ENCODE measurements at regions not wholly inside any gene's neighbourhood (a gene's known extent, or its start where the extent isn't known, plus 50 kb on each side); places are given as distances from the start of the nearest gene placed in this dataset.

DNA sequence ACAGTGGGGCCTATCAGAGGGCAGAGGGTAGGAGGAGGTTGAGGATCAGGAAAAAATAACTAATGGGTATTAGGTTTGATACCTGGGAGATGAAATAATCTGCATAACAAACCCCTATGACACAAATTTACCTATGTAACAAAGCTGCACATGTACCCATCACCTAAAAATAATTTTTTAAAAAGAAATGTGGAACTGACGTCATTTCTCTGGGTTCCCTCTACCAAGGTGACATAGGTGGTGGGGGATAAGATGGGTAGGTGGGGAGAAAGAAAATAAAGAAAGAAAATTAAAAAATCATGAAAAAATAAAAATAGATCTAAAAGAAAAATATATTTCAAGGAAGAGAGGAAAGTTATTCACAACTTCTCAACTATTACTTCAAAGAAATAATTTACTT lies 153.1 kb upstream of the SORCS1 start:
- TF ChIP-seq EZH2phosphoT487 (IDR thresholded peaks at IDR 0.05; ENCODE audit: borderline replicate concordance) (no peak), CTCF (conservative IDR thresholded peaks at IDR 0.05; ENCODE audit: low read length) (no peak)
- Histone ChIP-seq H3K4me3 (ENCODE audit: low read length, poor library complexity, severe bottlenecking) (no peak overlapping the region), H3F3A (ENCODE audit: low read depth) (no peaks in the 10 kb centered on the region), H2AFZ (ENCODE audit: low read length) (no peak overlapping the region), H3K79me2 (ENCODE audit: insufficient read depth, low read length) (no peaks in the 10 kb centered on the region), H3K9me2 (replicated peaks; ENCODE audit: low read depth, low read length) (no peaks in the 10 kb centered on the region), H3K4me2 (ENCODE audit: low read depth, low read length, poor library complexity, severe bottlenecking) (no peak overlapping the region), H3K9ac (ENCODE audit: low read depth, low read length, poor library complexity, severe bottlenecking) (no peak overlapping the region), H3K27me3 (ENCODE audit: insufficient read depth, low read length, poor library complexity, severe bottlenecking) (no peaks in the 10 kb centered on the region), H4K20me1 (ENCODE audit: insufficient read depth, low read length, poor library complexity, severe bottlenecking) (no peaks in the 10 kb centered on the region), H3K9me3 (ENCODE audit: insufficient read depth, low read depth, low read length) (no peaks in the 10 kb centered on the region), H3K4me1 (ENCODE audit: insufficient read depth, low read length, poor library complexity, severe bottlenecking) (no peaks in the 10 kb centered on the region), H3K36me3 (ENCODE audit: insufficient read depth, low read length) (no peaks in the 10 kb centered on the region)

- no peaks in the 10 kb centered on the region for H3K4me1 ChIP-seq (ENCODE audit: insufficient read depth, low read length, poor library complexity, severe bottlenecking)
- no peaks in the 10 kb centered on the region for H3K9me2 ChIP-seq (replicated peaks; ENCODE audit: low read depth, low read length)
- H3K9me3 ChIP-seq (ENCODE audit: insufficient read depth, low read depth, low read length): no peaks in the 10 kb centered on the region
- no peak overlapping the region for H3K9ac ChIP-seq (ENCODE audit: low read depth, low read length, poor library complexity, severe bottlenecking)
- H3K4me2 ChIP-seq (ENCODE audit: low read depth, low read length, poor library complexity, severe bottlenecking): no peak overlapping the region
- H3F3A ChIP-seq (ENCODE audit: low read depth): no peaks in the 10 kb centered on the region
- no peak overlapping the region for H3K4me3 ChIP-seq (ENCODE audit: low read length, poor library complexity, severe bottlenecking)
- no peaks in the 10 kb centered on the region for H3K36me3 ChIP-seq (ENCODE audit: insufficient read depth, low read length)
- no peaks in the 10 kb centered on the region for H3K79me2 ChIP-seq (ENCODE audit: insufficient read depth, low read length)
- no peak overlapping the region for H2AFZ ChIP-seq (ENCODE audit: low read length)
- no peaks in the 10 kb centered on the region for H4K20me1 ChIP-seq (ENCODE audit: insufficient read depth, low read length, poor library complexity, severe bottlenecking)
- no peak for TF ChIP-seq EZH2phosphoT487 (IDR thresholded peaks at IDR 0.05; ENCODE audit: borderline replicate concordance)
- no peaks in the 10 kb centered on the region for H3K27me3 ChIP-seq (ENCODE audit: insufficient read depth, low read length, poor library complexity, severe bottlenecking)
Observed at GRCh38 chr10:107303203-107303602, 138.7 kb upstream of the SORCS1 start.

DNA sequence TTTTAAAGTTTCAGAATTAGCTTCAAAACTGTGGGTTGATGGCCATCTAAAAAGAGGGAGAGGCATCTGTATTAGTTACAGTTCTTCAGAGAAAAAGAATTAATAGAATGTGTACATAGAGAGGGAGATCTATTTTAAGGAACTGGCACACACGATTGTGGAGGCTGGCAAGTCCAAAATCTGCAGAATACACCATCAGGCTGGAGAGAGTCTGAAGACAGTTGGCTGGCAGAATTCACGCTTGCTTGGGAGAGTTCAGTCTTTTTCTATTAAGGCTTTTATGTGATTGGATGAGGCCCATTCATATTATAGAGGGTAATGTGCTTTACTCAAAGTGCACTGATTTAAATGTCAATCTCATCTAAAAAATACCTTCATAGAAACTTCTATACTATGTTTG lies 135.1 kb upstream of the SORCS1 start:
- Histone ChIP-seq H3K9ac (ENCODE audit: low read depth, low read length, poor library complexity, severe bottlenecking) (no peak overlapping the region), H3K79me2 (ENCODE audit: insufficient read depth, low read length) (no peaks in the 10 kb centered on the region), H3K4me3 (ENCODE audit: low read length, poor library complexity, severe bottlenecking) (no peak overlapping the region), H3K36me3 (ENCODE audit: insufficient read depth, low read length) (no peaks in the 10 kb centered on the region), H3K9me2 (replicated peaks; ENCODE audit: low read depth, low read length) (no peaks in the 10 kb centered on the region), H3F3A (ENCODE audit: low read depth) (no peaks in the 10 kb centered on the region), H3K9me3 (ENCODE audit: insufficient read depth, low read depth, low read length) (no peaks in the 10 kb centered on the region), H3K27me3 (ENCODE audit: insufficient read depth, low read length, poor library complexity, severe bottlenecking) (no peaks in the 10 kb centered on the region), H2AFZ (ENCODE audit: low read length) (no peak overlapping the region), H4K20me1 (ENCODE audit: insufficient read depth, low read length, poor library complexity, severe bottlenecking) (no peaks in the 10 kb centered on the region), H3K4me1 (ENCODE audit: insufficient read depth, low read length, poor library complexity, severe bottlenecking) (no peaks in the 10 kb centered on the region), H3K4me2 (ENCODE audit: low read depth, low read length, poor library complexity, severe bottlenecking) (no peak overlapping the region)
- TF ChIP-seq CTCF (conservative IDR thresholded peaks at IDR 0.05; ENCODE audit: low read length): no peak
- no peak for TF ChIP-seq EZH2phosphoT487 (IDR thresholded peaks at IDR 0.05; ENCODE audit: borderline replicate concordance)

- no peaks in the 10 kb centered on the region for H3K79me2 ChIP-seq (ENCODE audit: insufficient read depth, low read length)
- no peaks in the 10 kb centered on the region for H4K20me1 ChIP-seq (ENCODE audit: insufficient read depth, low read length, poor library complexity, severe bottlenecking)
- no peak overlapping the region for H3K4me2 ChIP-seq (ENCODE audit: low read depth, low read length, poor library complexity, severe bottlenecking)
- no peaks in the 10 kb centered on the region for H3K36me3 ChIP-seq (ENCODE audit: insufficient read depth, low read length)
- no peaks in the 10 kb centered on the region for H3K27me3 ChIP-seq (ENCODE audit: insufficient read depth, low read length, poor library complexity, severe bottlenecking)
- no peaks in the 10 kb centered on the region for H3K9me2 ChIP-seq (replicated peaks; ENCODE audit: low read depth, low read length)
- H3K4me1 ChIP-seq (ENCODE audit: insufficient read depth, low read length, poor library complexity, severe bottlenecking): no peaks in the 10 kb centered on the region
- H3K9me3 ChIP-seq (ENCODE audit: insufficient read depth, low read depth, low read length): no peaks in the 10 kb centered on the region
- no peak overlapping the region for H3K4me3 ChIP-seq (ENCODE audit: low read length, poor library complexity, severe bottlenecking)
- H2AFZ ChIP-seq (ENCODE audit: low read length): no peak overlapping the region
- no peak for TF ChIP-seq CTCF (conservative IDR thresholded peaks at IDR 0.05; ENCODE audit: low read length)
- no peak for TF ChIP-seq EZH2phosphoT487 (IDR thresholded peaks at IDR 0.05; ENCODE audit: borderline replicate concordance)
- H3K9ac ChIP-seq (ENCODE audit: low read depth, low read length, poor library complexity, severe bottlenecking): no peak overlapping the region
- H3F3A ChIP-seq (ENCODE audit: low read depth): no peaks in the 10 kb centered on the region
Observed at GRCh38 chr10:107284187-107284586, 119.7 kb upstream of the SORCS1 start.

Measured in Loucy (cell line).